22Rv1 (cell line): ENCODE measurements at regions not wholly inside any gene's neighbourhood (a gene's known extent, or its start where the extent isn't known, plus 50 kb on each side); places are given as distances from the start of the nearest gene placed in this dataset.
"Not testable (repeated sequence)": the region's sequence is repeated elsewhere in the genome, so short reads cannot be mapped to it uniquely, and the experiment has no call there.

ENCODE experiments used
- H3K27ac ChIP-seq: fragments of 450-650 bp; 2 replicates; pipeline ENCODE4 v1.5.1; 2017
- CTCF ChIP-seq: fragments of 450-650 bp; IDR thresholded peaks from 2 replicates; pipeline ENCODE4 v1.5.1; 2017; ENCODE audit warnings: mild to moderate bottlenecking
- ZFX ChIP-seq: fragments of 450-650 bp; IDR thresholded peaks from 2 replicates; pipeline ENCODE4 v1.6.1; 2017; ENCODE audit warnings: antibody characterized with exemption, borderline replicate concordance

- TF ChIP-seq ZFX (no peak), CTCF (no peak)
- H3K27ac ChIP-seq = no peak overlapping the region
Observed at GRCh38 chr13:67549331-67549730, 319.2 kb upstream of the PCDH9 start.

GRCh38 chr13:67538906-67539305, 308.8 kb upstream of the PCDH9 start:
- no peak overlapping the region for H3K27ac ChIP-seq
- no peak for TF ChIP-seq ZFX
- TF ChIP-seq CTCF = no peak

GRCh38 chr13:67520886-67521285, 290.8 kb upstream of the PCDH9 start:
- no peak for TF ChIP-seq ZFX
- TF ChIP-seq CTCF = no peak
- H3K27ac ChIP-seq = no peak overlapping the region

GRCh38 chr13:67519356-67519755, 289.2 kb upstream of the PCDH9 start:
- TF ChIP-seq CTCF = no peak
- no peak overlapping the region for H3K27ac ChIP-seq

- TF ChIP-seq ZFX (no peak), CTCF (no peak)
- no peak overlapping the region for H3K27ac ChIP-seq
Observed at GRCh38 chr13:67518785-67519184, 288.6 kb upstream of the PCDH9 start.

- H3K27ac ChIP-seq = no peak overlapping the region
- TF ChIP-seq CTCF (no peak), ZFX (no peak)
Observed at GRCh38 chr13:67515895-67516294, 285.8 kb upstream of the PCDH9 start.

GRCh38 chr13:67509018-67509417, 278.9 kb upstream of the PCDH9 start:
- no peak overlapping the region for H3K27ac ChIP-seq
- TF ChIP-seq CTCF = no peak
- TF ChIP-seq ZFX = no peak

- H3K27ac ChIP-seq = not testable (repeated sequence)
Observed at GRCh38 chr13:67508275-67508674, 278.1 kb upstream of the PCDH9 start.
